Kidney (tissue), 13 donors: ENCODE measurements at regions not wholly inside any gene's neighbourhood (a gene's known extent, or its start where the extent isn't known, plus 50 kb on each side); places are given as distances from the start of the nearest gene placed in this dataset.
A peak's percentile ranks its signal among the peaks of the same experiment; 100 is the strongest.
"Not testable (repeated sequence)": the region's sequence is repeated elsewhere in the genome, so short reads cannot be mapped to it uniquely, and the experiment has no call there.

Experiments used
- DNase-seq, 5 donors: peaks; one replicate each; pipeline ENCODE4 v3.0.0-alpha.2; 2013 to 2020
- FAIRE-seq: peaks from 2 replicates; lab custom pipeline; 2012; peaks lifted over from hg19 to GRCh38; lab: Jason Lieb, UNC
- H3K27ac ChIP-seq, 2 donors: one replicate each; pipeline ENCODE4 v1.7.0; 2013; ENCODE audit warnings: low read depth in 2 of 2, low read length in 2 of 2, inconsistent platforms in 1 of 2
- H3K27me3 ChIP-seq: one replicate; pipeline ENCODE4 v1.7.1; 2013; ENCODE audit warnings: low read length, inconsistent platforms; ENCODE audit not compliant: control insufficient read depth, insufficient read depth
- H3K36me3 ChIP-seq, 3 donors: one replicate each; pipeline versions ENCODE4 v1.7.0 to v1.7.1; 2013; ENCODE audit warnings: low read length in 3 of 3, control low read depth in 1 of 3, inconsistent platforms in 1 of 3; ENCODE audit not compliant: insufficient read depth in 3 of 3, control insufficient read depth in 2 of 3
- H3K4me1 ChIP-seq, 3 donors: one replicate each; pipeline versions ENCODE4 v1.7.0 to v1.7.1; 2013; ENCODE audit warnings: low read length in 3 of 3, inconsistent platforms in 1 of 3, low read depth in 1 of 3; ENCODE audit not compliant: control insufficient read depth in 2 of 3, insufficient read depth in 2 of 3
- H3K4me3 ChIP-seq, 3 donors: one replicate each; pipeline versions ENCODE4 v1.7.0 to v1.8.1; 2013; ENCODE audit warnings: low read length in 3 of 3, control low read depth in 1 of 3, inconsistent platforms in 1 of 3
- H3K9ac ChIP-seq, 3 donors: one replicate each; pipeline versions ENCODE4 v1.7.0 to v1.7.1; 2013; ENCODE audit warnings: low read length in 3 of 3, control low read depth in 1 of 3, inconsistent platforms in 1 of 3
- H3K9me3 ChIP-seq, 3 donors: one replicate each; pipeline versions ENCODE4 v1.7.0 to v1.7.1; 2013; ENCODE audit warnings: low read length in 3 of 3, control low read depth in 1 of 3, inconsistent platforms in 1 of 3; ENCODE audit not compliant: control insufficient read depth in 2 of 3, insufficient read depth in 1 of 3
- intact Hi-C: fragments of 100-400 bp; cut with DNase I; formaldehyde crosslinking; loops from one replicate; pipeline ENCODE4 v1.11.1; 2022
- TF ChIP-seq, protein P1 (sequence below): IDR thresholded peaks from 3 replicates; pipeline ENCODE4 v1.5.1; 2012; ENCODE audit warnings: mild to moderate bottlenecking, moderate library complexity, borderline replicate concordance; ENCODE audit not compliant: insufficient read depth; ENCODE audit errors: extremely low read depth
- donor health status: control.
- donor health status: control.
- donor health status: control.
- donor health status: control.
- donor health status: control.
- donor health status: DM: yes; HTN: yes; CAD: no.
- donor health status: Normal renal cell carcinoma (clear cell type).

DNA sequence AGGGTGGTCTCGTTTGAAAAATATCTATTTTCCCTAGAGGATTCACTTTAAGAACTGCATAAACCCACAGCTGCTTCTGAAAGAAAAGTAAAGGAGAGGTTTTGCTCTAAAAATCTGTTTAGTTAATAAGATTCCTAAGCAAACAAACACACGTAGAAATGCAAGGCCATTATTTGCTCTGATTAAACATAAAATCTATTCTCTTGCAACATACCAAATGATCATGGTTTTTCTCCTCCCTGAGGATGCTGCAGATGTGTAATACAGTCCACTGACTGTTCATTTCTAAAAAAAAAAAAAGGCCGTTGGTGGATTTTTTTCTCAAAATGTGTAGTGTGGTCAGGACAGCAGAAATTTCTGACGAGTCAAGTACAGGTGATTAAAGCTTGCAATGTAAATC is 98.6 kb downstream of the BUB3 start:
- intact Hi-C loops = no loop called here
- Histone ChIP-seq H3K27ac (no peak overlapping the region), H3K27me3 (no peaks in the 10 kb centered on the region), H3K9ac (no peak overlapping the region), H3K4me1 (no peaks in the 10 kb centered on the region), H3K4me3 (no peak overlapping the region), H3K36me3 (no peaks in the 10 kb centered on the region), H3K9me3 (peaks cover 0 to 2% (median 0%) of the 10 kb centered on the region in 3 donors)
- no peak for FAIRE-seq
- TF ChIP-seq, protein P1, sequence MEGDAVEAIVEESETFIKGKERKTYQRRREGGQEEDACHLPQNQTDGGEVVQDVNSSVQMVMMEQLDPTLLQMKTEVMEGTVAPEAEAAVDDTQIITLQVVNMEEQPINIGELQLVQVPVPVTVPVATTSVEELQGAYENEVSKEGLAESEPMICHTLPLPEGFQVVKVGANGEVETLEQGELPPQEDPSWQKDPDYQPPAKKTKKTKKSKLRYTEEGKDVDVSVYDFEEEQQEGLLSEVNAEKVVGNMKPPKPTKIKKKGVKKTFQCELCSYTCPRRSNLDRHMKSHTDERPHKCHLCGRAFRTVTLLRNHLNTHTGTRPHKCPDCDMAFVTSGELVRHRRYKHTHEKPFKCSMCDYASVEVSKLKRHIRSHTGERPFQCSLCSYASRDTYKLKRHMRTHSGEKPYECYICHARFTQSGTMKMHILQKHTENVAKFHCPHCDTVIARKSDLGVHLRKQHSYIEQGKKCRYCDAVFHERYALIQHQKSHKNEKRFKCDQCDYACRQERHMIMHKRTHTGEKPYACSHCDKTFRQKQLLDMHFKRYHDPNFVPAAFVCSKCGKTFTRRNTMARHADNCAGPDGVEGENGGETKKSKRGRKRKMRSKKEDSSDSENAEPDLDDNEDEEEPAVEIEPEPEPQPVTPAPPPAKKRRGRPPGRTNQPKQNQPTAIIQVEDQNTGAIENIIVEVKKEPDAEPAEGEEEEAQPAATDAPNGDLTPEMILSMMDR = no peak
- no peak for DNase-seq

DNA sequence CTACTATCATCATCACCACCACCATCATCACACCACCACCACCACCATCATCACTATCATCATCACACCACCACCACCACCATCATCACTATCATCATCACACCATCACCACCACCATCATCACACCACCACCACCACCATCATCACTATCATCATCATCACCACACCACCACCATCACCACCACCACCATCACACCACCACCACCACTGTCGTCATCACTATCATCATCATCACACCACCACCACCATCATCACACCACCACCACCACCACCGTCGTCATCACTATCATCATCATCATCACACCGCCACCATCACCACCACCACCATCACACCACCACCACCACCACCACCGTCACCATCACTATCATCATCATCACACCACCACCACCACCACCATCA is 100.1 kb downstream of the BUB3 start:
- not testable (repeated sequence) for FAIRE-seq, H3K27me3 ChIP-seq

DNA sequence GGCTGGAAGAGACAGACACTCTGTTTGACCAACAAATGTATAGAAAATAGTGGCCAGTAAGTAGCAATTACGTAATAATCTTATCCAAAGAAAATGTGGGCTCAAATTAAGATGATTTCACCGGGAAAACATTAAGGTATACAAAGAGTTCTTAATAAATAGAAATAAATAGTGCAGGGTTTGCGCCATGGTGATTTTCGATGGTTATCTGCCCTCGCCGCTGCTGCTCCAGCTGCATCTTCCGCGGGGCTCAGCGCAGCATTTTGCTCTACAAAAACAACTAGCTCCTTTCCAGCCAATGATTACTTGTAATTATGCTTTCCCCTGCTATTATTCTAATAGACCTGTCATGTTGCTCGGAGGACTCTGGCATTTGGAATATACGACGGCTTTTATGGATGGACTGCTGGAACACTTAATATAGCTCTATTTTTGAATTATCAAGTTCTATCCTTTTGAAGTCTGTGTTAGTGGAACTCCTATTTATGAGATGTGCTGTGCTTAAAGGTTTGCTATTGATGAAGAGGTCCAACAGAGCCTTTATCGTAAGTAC is 103.8 kb downstream of the BUB3 start:
- intact Hi-C loops = no loop called here
- no peak for DNase-seq
- Histone ChIP-seq H3K4me3 (no peak overlapping the region), H3K9me3 (peaks cover 0 to 2% (median 0%) of the 10 kb centered on the region in 3 donors), H3K27me3 (no peaks in the 10 kb centered on the region), H3K27ac (no peak overlapping the region), H3K4me1 (no peaks in the 10 kb centered on the region), H3K9ac (no peak overlapping the region), H3K36me3 (no peaks in the 10 kb centered on the region)
- FAIRE-seq = no peak
- TF ChIP-seq, protein P1 = no peak

More for the DNA sequence above, 100.1 kb downstream of the BUB3 start:
- H3K4me3 ChIP-seq = peak overlapping the region in 1 of 3 donors; percentile 21
- H3K4me1 ChIP-seq, H3K27ac ChIP-seq, H3K36me3 ChIP-seq, intact Hi-C loops, DNase-seq, H3K9ac ChIP-seq, H3K9me3 ChIP-seq: not testable (repeated sequence)

DNA sequence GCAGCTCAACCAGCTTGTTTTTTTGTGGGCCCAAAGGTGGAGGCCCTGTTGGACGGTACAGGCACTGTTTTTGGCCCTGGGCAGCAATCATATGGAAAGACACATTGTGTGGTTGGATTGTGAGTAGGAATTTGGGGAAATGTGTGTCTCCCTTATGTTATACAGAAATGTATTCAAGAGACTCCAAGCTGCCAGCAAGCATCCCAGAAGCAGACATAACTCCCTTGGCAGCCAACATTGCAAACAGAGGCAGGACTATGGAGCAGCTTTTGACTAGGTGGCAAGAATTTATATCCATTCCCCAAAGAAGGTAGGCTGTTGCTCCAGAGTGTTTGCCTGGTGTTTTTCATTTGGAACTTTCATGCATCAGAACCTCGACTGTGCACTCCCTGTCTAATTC is 104.9 kb downstream of the BUB3 start:
- H3K9me3 ChIP-seq = peaks cover 0 to 2% (median 0%) of the 10 kb centered on the region in 3 donors
- DNase-seq (no peak), FAIRE-seq (no peak)
- H3K4me1 ChIP-seq = no peaks in the 10 kb centered on the region
- no peak overlapping the region for H3K4me3 ChIP-seq
- H3K36me3 ChIP-seq = no peaks in the 10 kb centered on the region
- H3K27ac ChIP-seq = no peak overlapping the region
- no peak overlapping the region for H3K9ac ChIP-seq
- TF ChIP-seq, protein P1 = no peak
- H3K27me3 ChIP-seq = no peaks in the 10 kb centered on the region
- intact Hi-C loops = no loop called here
